HEK293T (cell line): ENCODE measurements at regions not wholly inside any gene's neighbourhood (a gene's known extent, or its start where the extent isn't known, plus 50 kb on each side); places are given as distances from the start of the nearest gene placed in this dataset.
"Not testable (repeated sequence)": the region's sequence is repeated elsewhere in the genome, so short reads cannot be mapped to it uniquely, and the experiment has no call there.

Experiments used
- FOXA1 ChIP-seq: fragments of 450-650 bp; IDR thresholded peaks from 2 replicates; pipeline ENCODE4 v1.6.1; 2016; ENCODE audit warnings: mild to moderate bottlenecking
- FOXK2 ChIP-seq: fragments of 450-650 bp; IDR thresholded peaks from 2 replicates; pipeline ENCODE4 v1.6.1; 2016; ENCODE audit warnings: mild to moderate bottlenecking
- SP1 ChIP-seq: fragments of 450-650 bp; IDR thresholded peaks from 2 replicates; pipeline ENCODE4 v1.6.1; 2017
- SUZ12 ChIP-seq: fragments of 450-650 bp; IDR thresholded peaks from 2 replicates; pipeline ENCODE4 v1.6.1; 2016; ENCODE audit warnings: mild to moderate bottlenecking
- ZNF384 ChIP-seq: fragments of 450-650 bp; IDR thresholded peaks from 2 replicates; pipeline ENCODE4 v1.6.1; 2016

- not testable (repeated sequence) for TF ChIP-seq SUZ12, SP1, ZNF384, FOXA1, FOXK2
Observed at GRCh38 chr4:10388146-10388545, 69.1 kb downstream of the ZNF518B start.
